Right cardiac atrium (tissue), 5 donors: ENCODE measurements at regions not wholly inside any gene's neighbourhood (a gene's known extent, or its start where the extent isn't known, plus 50 kb on each side); places are given as distances from the start of the nearest gene placed in this dataset.
A peak's percentile ranks its signal among the peaks of the same experiment; 100 is the strongest.

Experiments
- ATAC-seq, 2 donors: fragments of 200-7000 bp; cut with Tn5 transposase; one replicate each; pipeline versions ENCODE4 v1.8.0 to v1.9.1; 2020; ENCODE audit warnings: moderate library complexity in 2 of 2, mild to moderate bottlenecking in 1 of 2
- DNase-seq, 3 donors: peaks; one replicate each; pipeline ENCODE4 v3.0.0-alpha.2; 2020
- H3K27ac ChIP-seq: one replicate; pipeline ENCODE4 v1.5.1; 2013; ENCODE audit warnings: mild to moderate bottlenecking, low read length, control low read depth, moderate library complexity
- H3K27me3 ChIP-seq: one replicate; pipeline ENCODE4 v1.6.1; 2013; ENCODE audit not compliant: control insufficient read depth, insufficient read depth
- H3K4me1 ChIP-seq: one replicate; pipeline ENCODE4 v1.6.1; 2013; ENCODE audit warnings: low read length; ENCODE audit not compliant: control insufficient read depth, insufficient read depth
- H3K4me3 ChIP-seq: one replicate; pipeline ENCODE4 v1.5.1; 2013; ENCODE audit warnings: low read length, control low read depth
- H3K9me3 ChIP-seq: one replicate; pipeline ENCODE4 v1.6.1; 2013; ENCODE audit warnings: low read length; ENCODE audit not compliant: control insufficient read depth
- WGBS: extraction: QIAGEN DNeasy Blood & Tissue Kit; methylation state at CpG from one replicate; pipeline ENCODE4 v1.1.7; 2013; 5-methylcytosine and 5-hydroxymethylcytosine counted together
- intact Hi-C, 4 donors: fragments of 100-400 bp; cut with DNase I; formaldehyde crosslinking; loops; one replicate each; pipeline versions ENCODE4 v1.11.0 to v1.14.0; 2022 to 2023
- donor health status: healthy with polysubstance abuse.
- donor health status: DM: no; HTN: yes; CAD: no.
- donor health status: DM: no; HTN: no; CAD: no.
- donor health status: DM: no; HTN: yes; CAD: no; lungs with severe emphysema.
- donor health status: DM: yes; HTN: yes; CAD: no.

DNA sequence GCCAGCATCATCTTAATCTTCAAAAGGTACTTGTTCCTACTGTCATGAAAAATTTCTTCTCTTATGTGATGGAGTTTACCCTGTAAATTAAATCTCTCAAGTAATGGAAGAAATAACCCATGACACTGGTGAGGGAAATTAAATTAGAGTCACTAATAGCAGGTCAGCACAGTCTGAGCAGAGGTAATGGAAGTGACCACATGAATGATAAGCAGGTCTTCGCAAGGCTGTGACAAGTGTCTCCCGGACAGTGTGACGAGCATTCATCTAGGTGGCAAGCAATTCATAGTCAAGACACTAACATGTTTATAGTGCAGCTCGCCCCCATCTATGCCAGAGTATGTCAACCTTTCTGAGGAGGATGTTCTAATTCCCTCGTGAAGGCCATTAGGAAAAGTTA lies 249.2 kb downstream of the FRK start:
- Histone ChIP-seq H3K4me1 (no peaks in the 10 kb centered on the region), H3K27me3 (no peaks in the 10 kb centered on the region), H3K4me3 (no peak overlapping the region), H3K27ac (no peak overlapping the region), H3K9me3 (no peaks in the 10 kb centered on the region)
- DNase-seq (no peak), ATAC-seq (no peak)
- intact Hi-C loops, result no loop called here
- WGBS, result 80% methylated on average over 5 of the region's 5 CpGs

DNA sequence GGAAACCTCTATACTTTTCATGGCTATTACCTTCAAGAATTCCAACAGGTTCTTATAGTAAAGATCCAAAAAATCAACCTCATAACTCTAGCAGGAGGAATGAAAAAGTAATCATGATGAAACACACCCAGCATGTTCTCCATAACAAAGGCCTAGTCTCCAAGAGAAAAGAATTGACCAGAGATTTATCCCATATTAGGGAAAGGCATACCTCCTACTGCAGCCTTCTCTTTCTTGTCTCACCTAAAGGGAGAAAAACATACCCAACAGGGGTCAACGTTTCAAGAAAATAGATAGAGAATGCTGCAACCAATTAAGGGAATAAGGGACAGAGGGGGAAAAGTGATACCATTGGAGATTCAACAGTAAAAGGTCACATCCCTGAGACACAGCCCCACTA lies 262.5 kb downstream of the FRK start:
- intact Hi-C loops, result no loop called here
- WGBS, result 28% methylated on average over 1 of the region's 1 CpG

GRCh38 chr6:115796829-115797228 lies 263.9 kb downstream of the FRK start:
- Histone ChIP-seq H3K4me1 (no peaks in the 10 kb centered on the region), H3K27me3 (no peaks in the 10 kb centered on the region), H3K9me3 (no peaks in the 10 kb centered on the region), H3K4me3 (no peak overlapping the region), H3K27ac (no peak overlapping the region)
- intact Hi-C loops, result no loop called here
- 42% methylated on average over 1 of the region's 1 CpG for WGBS
- DNase-seq (no peak), ATAC-seq (no peak)

More for the DNA sequence above, 262.5 kb downstream of the FRK start:
- H3K4me1 ChIP-seq, result no peaks in the 10 kb centered on the region
- H3K27ac ChIP-seq, result no peak overlapping the region
- H3K9me3 ChIP-seq, result no peaks in the 10 kb centered on the region
- H3K27me3 ChIP-seq, result no peaks in the 10 kb centered on the region
- no peak for ATAC-seq
- no peak overlapping the region for H3K4me3 ChIP-seq
- no peak for DNase-seq

DNA sequence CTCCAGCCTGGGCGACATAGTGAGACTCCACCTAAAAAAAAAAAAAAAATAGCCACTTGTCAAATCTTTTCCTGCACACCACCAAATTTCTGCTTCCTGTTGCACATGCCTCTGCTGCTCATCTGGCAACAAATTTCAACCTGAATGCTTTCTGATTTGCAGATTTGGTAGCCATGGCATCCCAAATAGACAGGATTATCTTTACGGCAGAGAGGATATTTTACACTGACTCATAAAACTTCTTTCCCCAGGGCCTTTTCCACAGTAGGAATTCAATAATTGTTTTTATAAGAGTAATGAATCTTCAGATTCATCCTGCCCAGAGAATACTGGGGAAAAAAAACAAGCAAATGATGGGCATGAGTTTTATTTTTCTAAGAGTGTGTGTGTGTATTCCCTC lies 264.6 kb downstream of the FRK start:
- H3K9me3 ChIP-seq, result no peaks in the 10 kb centered on the region
- H3K4me3 ChIP-seq, result no peak overlapping the region
- 71% methylated on average over 2 of the region's 2 CpGs for WGBS
- no peak overlapping the region for H3K27ac ChIP-seq
- DNase-seq (no peak), ATAC-seq (no peak)
- H3K27me3 ChIP-seq, result no peaks in the 10 kb centered on the region
- intact Hi-C loops, result no loop called here
- no peaks in the 10 kb centered on the region for H3K4me1 ChIP-seq

DNA sequence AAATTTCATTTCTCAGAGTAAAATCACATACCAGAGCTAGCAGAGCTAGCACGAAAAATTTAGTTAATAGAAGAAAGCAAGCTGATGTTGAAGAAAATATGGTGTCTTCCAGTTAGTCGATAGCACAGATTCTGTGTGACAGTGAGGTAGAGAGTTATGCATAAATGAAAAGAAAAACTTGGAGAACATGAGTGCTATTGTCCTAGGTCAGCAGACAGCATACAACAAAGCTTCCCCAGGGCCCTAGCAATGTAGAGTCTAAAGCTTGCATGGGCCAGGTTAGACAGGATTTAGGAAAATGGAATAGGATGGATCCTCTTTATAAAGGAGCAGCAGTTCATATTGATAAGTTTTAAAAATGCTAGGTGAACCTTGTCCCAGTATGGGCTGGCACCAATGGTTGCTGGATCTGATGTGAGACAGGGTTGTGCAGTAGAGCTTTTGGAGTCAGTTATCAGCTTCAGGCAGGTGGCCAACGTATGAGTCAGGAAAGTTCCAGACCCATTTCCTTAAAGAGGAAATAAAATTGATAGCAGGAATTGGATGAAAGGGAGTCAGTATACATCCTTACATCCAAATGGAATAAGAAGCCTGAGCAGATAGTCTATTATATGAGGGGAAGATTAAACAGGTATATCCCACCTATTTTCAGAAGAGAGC lies 277.2 kb downstream of the FRK start:
- Histone ChIP-seq H3K4me3 (no peak overlapping the region), H3K4me1 (no peaks in the 10 kb centered on the region), H3K9me3 (no peaks in the 10 kb centered on the region), H3K27ac (no peak overlapping the region), H3K27me3 (no peaks in the 10 kb centered on the region)
- 51% methylated on average over 3 of the region's 3 CpGs for WGBS
- intact Hi-C loops, result no loop called here
- ATAC-seq (peak; percentile 75 to 91), DNase-seq (peak; percentile 37 to 76 (median 58))

- Histone ChIP-seq H3K9me3 (no peaks in the 10 kb centered on the region), H3K4me1 (no peaks in the 10 kb centered on the region), H3K27ac (no peak overlapping the region), H3K27me3 (no peaks in the 10 kb centered on the region), H3K4me3 (no peak overlapping the region)
- DNase-seq, result peak in 1 of 3 donors; percentile 16
- WGBS, result 57% methylated on average over 3 of the region's 3 CpGs
- no peak for ATAC-seq
- intact Hi-C loops, result no loop called here
Observed at GRCh38 chr6:115782612-115783011, 278.1 kb downstream of the FRK start.

- Histone ChIP-seq H3K27me3 (no peaks in the 10 kb centered on the region), H3K4me1 (no peaks in the 10 kb centered on the region), H3K4me3 (no peak overlapping the region), H3K9me3 (no peaks in the 10 kb centered on the region), H3K27ac (no peak overlapping the region)
- intact Hi-C loops, result no loop called here
- ATAC-seq (no peak), DNase-seq (no peak)
- 49% methylated on average over 3 of the region's 3 CpGs for WGBS
Observed at GRCh38 chr6:115773741-115774140, 286.9 kb downstream of the FRK start.

DNA sequence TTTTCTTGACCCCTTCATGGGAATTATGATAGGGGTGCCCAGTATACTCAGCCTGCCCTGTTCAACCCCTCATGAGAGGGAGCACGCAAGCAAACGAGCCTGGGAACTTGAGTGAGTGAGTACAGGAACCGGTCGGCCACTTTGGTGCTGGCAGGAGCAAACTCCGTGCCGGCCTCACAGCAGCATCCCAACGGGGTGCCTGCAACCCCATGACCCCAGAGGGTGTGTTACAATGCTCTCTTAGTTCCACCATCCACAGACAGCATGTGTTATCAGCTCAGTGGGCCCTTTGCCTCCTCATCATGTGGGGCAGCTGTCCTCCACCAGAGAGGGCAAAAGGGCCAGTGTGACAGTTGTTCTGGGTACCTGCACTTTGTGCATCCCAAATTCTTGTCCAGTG lies 289.8 kb downstream of the FRK start:
- intact Hi-C loops, result no loop called here
- Histone ChIP-seq H3K27ac (no peak overlapping the region), H3K9me3 (no peaks in the 10 kb centered on the region), H3K27me3 (no peaks in the 10 kb centered on the region), H3K4me3 (no peak overlapping the region), H3K4me1 (no peaks in the 10 kb centered on the region)
- ATAC-seq (no peak), DNase-seq (no peak)
- WGBS, result 82% methylated on average over 7 of the region's 7 CpGs

DNA sequence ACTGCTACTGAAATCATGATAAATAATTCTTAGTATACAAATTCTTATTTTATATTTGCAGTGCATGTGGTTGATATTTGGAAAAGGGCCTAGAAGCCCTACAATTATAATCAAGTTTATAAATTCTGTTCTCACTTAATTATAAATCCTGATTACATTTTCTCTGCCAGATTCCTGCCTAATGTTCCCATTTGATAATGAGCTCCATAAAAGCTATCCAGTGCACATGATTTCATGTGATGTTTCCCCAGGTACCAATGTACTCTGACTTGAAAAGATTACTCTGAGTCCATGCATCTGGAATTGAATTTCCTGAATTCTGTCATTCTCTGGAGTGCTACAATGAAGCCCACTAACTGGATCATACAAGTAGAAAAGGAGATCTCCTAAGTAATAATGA lies 292.2 kb downstream of the FRK start:
- no peaks in the 10 kb centered on the region for H3K27me3 ChIP-seq
- ATAC-seq (no peak), DNase-seq (no peak)
- H3K4me3 ChIP-seq, result no peak overlapping the region
- intact Hi-C loops, result no loop called here
- no peak overlapping the region for H3K27ac ChIP-seq
- no peaks in the 10 kb centered on the region for H3K9me3 ChIP-seq
- H3K4me1 ChIP-seq, result no peaks in the 10 kb centered on the region

GRCh38 chr6:115767931-115768330 lies 292.8 kb downstream of the FRK start:
- DNase-seq, result no peak
- Histone ChIP-seq H3K9me3 (no peaks in the 10 kb centered on the region), H3K27ac (no peak overlapping the region), H3K4me3 (no peak overlapping the region), H3K27me3 (no peaks in the 10 kb centered on the region), H3K4me1 (no peaks in the 10 kb centered on the region)
- ATAC-seq, result no peak
- WGBS, result 67% methylated on average over 1 of the region's 1 CpG
- intact Hi-C loops, result no loop called here

- no peak for DNase-seq
- 77% methylated on average over 5 of the region's 5 CpGs for WGBS
Observed at GRCh38 chr6:115766745-115767462, 293.8 kb downstream of the FRK start.

More at GRCh38 chr6:115766745-115767462, 293.8 kb downstream of the FRK start:
- Histone ChIP-seq H3K27me3 (no peaks in the 10 kb centered on the region), H3K4me1 (no peaks in the 10 kb centered on the region), H3K9me3 (no peaks in the 10 kb centered on the region), H3K4me3 (no peak overlapping the region), H3K27ac (no peak overlapping the region)
- intact Hi-C loops, result no loop called here
- ATAC-seq, result no peak
